ENCODE measurements at regions not wholly inside any gene's neighbourhood (a gene's known extent, or its start where the extent isn't known, plus 50 kb on each side); places are given as distances from the start of the nearest gene placed in this dataset.

DNA sequence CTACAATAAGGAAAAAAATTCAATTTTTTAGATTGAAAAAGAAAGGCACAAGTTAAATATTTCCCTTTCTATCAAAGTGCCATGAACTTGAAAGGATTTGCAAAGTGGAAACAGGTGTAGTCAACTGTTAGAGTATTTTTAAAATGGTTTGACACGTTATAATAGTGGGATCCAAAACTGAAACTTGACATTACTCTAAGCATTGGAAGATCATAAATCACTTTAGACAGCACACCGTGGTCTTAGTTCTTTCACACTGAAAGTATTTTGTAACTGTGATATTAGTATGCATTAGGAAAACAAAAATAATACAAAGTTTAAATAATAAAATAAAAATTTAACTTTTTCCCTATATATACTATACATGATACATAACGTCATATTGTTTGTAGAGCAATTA lies 933.1 kb downstream of the EPHA3 start:
- H3K9me3 Mint-ChIP-seq, result peaks cover 0 to 21% (median 2%) of the 10 kb centered on the region in 7 donors
- H3K27me3 Mint-ChIP-seq, result no peaks in the 10 kb centered on the region
- Histone ChIP-seq H3K36me3 (ENCODE audit: control insufficient read depth, insufficient read depth, low read length) (no peaks in the 10 kb centered on the region), H3K27me3 (ENCODE audit: control insufficient read depth, insufficient read depth, low read length) (no peaks in the 10 kb centered on the region), H3K4me3 (ENCODE audit: low read depth, low read length) (no peak overlapping the region), H3K9me3 (ENCODE audit: control insufficient read depth in 2 of 2, low read length in 2 of 2) (no peaks in the 10 kb centered on the region), H3K4me1 (ENCODE audit: control insufficient read depth, insufficient read depth, low read length, poor library complexity, severe bottlenecking) (no peaks in the 10 kb centered on the region), H3K27ac (ENCODE audit: insufficient read depth, low read length, poor library complexity, severe bottlenecking) (no peak overlapping the region)
- DNase-seq (no peak), ATAC-seq (ENCODE audit: low read depth in 2 of 2) (no peak)
- H3K4me3 Mint-ChIP-seq, result no peak overlapping the region
- no peaks in the 10 kb centered on the region for H3K4me1 Mint-ChIP-seq
- H3K27ac Mint-ChIP-seq, result no peak overlapping the region
- no peaks in the 10 kb centered on the region for H3K36me3 Mint-ChIP-seq

DNA sequence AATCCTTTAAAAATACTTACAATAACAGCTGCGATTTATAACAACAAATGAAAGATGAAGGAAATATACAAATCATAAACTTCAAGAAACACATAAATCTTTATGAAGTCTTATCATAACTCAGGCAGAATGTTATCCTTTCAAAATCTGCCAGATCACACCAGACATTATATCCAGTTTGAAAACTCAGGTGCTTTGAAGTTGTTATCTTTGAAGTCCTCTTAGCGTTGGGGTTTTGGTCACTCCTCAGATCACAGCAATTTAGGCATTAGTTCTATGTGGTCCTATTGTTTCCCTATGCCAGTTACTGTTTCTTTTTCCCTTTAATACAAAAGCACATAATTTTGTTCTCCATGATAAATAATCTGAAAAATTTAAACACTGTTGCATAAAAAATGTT lies 934.6 kb downstream of the EPHA3 start:
- Mint-ChIP-seq H3K27me3 (no peaks in the 10 kb centered on the region), H3K4me3 (no peak overlapping the region), H3K27ac (no peak overlapping the region), H3K4me1 (no peaks in the 10 kb centered on the region), H3K9me3 (peaks cover 0 to 20% (median 2%) of the 10 kb centered on the region in 7 donors), H3K36me3 (no peaks in the 10 kb centered on the region)
- no peaks in the 10 kb centered on the region for H3K4me1 ChIP-seq (ENCODE audit: control insufficient read depth, insufficient read depth, low read length, poor library complexity, severe bottlenecking)
- H3K27ac ChIP-seq (ENCODE audit: insufficient read depth, low read length, poor library complexity, severe bottlenecking), result no peak overlapping the region
- no peaks in the 10 kb centered on the region for H3K36me3 ChIP-seq (ENCODE audit: control insufficient read depth, insufficient read depth, low read length)
- no peaks in the 10 kb centered on the region for H3K27me3 ChIP-seq (ENCODE audit: control insufficient read depth, insufficient read depth, low read length)
- DNase-seq (no peak), ATAC-seq (ENCODE audit: low read depth in 2 of 2) (no peak)
- no peak overlapping the region for H3K4me3 ChIP-seq (ENCODE audit: low read depth, low read length)
- H3K9me3 ChIP-seq (ENCODE audit: control insufficient read depth in 2 of 2, low read length in 2 of 2), result no peaks in the 10 kb centered on the region

DNA sequence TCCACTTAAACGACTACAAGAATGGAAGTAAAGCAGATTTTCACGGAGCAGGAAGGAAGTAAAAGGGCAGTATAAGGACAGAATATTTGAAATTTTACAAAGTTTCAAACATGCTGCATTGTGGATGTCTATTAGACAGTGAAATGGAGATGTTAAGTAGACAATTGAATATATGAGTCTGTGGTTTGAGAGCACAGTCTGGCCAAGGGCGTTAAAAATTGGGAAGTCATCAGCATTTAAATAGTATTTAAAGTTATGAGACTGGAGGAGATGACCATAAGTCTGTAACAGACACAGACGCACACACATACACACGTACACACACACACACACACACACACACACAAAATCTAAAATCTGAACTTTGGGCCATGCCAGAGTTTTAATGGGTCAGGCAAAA lies 935.9 kb downstream of the EPHA3 start:
- H3K4me1 ChIP-seq (ENCODE audit: control insufficient read depth, insufficient read depth, low read length, poor library complexity, severe bottlenecking), result no peaks in the 10 kb centered on the region
- H3K4me3 Mint-ChIP-seq, result no peak overlapping the region
- H3K27ac ChIP-seq (ENCODE audit: insufficient read depth, low read length, poor library complexity, severe bottlenecking), result no peak overlapping the region
- ATAC-seq (ENCODE audit: low read depth in 2 of 2) (no peak), DNase-seq (no peak)
- no peaks in the 10 kb centered on the region for H3K36me3 ChIP-seq (ENCODE audit: control insufficient read depth, insufficient read depth, low read length)
- H3K36me3 Mint-ChIP-seq, result no peaks in the 10 kb centered on the region
- no peaks in the 10 kb centered on the region for H3K4me1 Mint-ChIP-seq
- peaks cover 0 to 21% (median 3%) of the 10 kb centered on the region in 7 donors for H3K9me3 Mint-ChIP-seq
- no peaks in the 10 kb centered on the region for H3K27me3 Mint-ChIP-seq
- H3K9me3 ChIP-seq (ENCODE audit: control insufficient read depth in 2 of 2, low read length in 2 of 2), result peaks cover 0 to under 1% of the 10 kb centered on the region in 2 experiments
- H3K4me3 ChIP-seq (ENCODE audit: low read depth, low read length), result no peak overlapping the region
- no peaks in the 10 kb centered on the region for H3K27me3 ChIP-seq (ENCODE audit: control insufficient read depth, insufficient read depth, low read length)
- no peak overlapping the region for H3K27ac Mint-ChIP-seq

DNA sequence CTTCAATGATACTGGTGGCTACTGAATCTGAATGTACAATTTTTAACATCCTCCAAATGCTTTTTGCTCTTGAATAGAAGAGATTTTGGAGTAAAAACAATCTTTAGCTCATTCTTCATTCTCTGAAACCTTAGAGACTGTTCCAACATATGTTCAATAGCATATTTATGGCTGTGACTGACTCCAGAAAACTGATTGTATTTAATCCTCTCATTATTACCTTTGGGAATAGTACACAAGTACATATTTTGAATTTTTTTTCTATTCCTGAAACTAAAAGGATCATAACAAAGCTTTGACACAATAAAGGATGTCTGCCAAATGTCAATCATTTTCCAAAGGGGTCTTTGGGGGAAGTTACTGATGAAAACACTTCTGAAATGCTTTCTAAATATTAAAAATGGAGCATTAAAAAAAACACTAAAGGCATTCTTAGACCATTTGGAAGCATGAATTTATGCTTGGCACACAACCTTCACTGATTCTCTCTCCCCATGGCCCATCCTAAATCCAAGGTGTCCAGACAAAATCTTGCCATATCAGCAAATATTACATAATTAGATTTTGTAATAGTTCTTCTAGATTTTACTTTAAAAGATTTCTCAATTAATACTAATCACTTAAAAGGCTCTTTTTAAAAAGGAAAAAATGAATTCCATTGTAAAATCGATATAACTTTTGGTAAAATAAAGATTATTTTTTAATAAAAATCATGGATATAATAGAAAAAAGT lies 936.8 kb downstream of the EPHA3 start:
- Mint-ChIP-seq H3K9me3 (peaks cover 0 to 23% (median 4%) of the 10 kb centered on the region in 7 donors), H3K4me3 (no peak overlapping the region), H3K27ac (no peak overlapping the region), H3K27me3 (no peaks in the 10 kb centered on the region), H3K36me3 (no peaks in the 10 kb centered on the region), H3K4me1 (no peaks in the 10 kb centered on the region)
- DNase-seq (no peak), ATAC-seq (ENCODE audit: low read depth in 2 of 2) (no peak)
- Histone ChIP-seq H3K9me3 (ENCODE audit: control insufficient read depth in 2 of 2, low read length in 2 of 2) (peaks cover 0 to 8% of the 10 kb centered on the region in 2 experiments), H3K27me3 (ENCODE audit: control insufficient read depth, insufficient read depth, low read length) (no peaks in the 10 kb centered on the region), H3K36me3 (ENCODE audit: control insufficient read depth, insufficient read depth, low read length) (no peaks in the 10 kb centered on the region), H3K27ac (ENCODE audit: insufficient read depth, low read length, poor library complexity, severe bottlenecking) (no peak overlapping the region), H3K4me3 (ENCODE audit: low read depth, low read length) (no peak overlapping the region), H3K4me1 (ENCODE audit: control insufficient read depth, insufficient read depth, low read length, poor library complexity, severe bottlenecking) (no peaks in the 10 kb centered on the region)

DNA sequence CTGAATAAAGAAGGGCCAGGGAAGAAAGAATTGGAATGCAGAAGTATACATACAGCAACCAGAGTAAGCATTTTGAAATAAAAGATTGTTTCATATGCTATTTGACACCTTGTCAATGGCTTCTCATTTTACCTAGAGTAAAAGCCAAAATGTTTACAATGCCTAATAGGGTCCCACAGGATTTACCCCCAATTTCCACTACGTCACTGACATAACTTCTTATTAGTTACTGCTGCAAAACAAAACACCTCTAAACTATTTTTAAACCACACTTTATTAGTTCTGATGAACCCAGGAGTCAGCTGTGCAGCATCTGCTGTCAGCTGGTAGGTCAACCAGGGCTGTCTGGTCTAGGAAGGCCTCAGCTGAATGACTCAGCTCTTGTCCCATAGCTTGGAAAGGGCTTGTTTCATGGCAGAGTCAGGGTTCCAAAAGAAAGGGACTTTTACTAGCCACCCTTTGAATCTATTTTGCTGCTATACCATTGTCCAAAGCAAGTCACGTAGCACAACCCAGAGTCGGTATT lies 945.1 kb downstream of the EPHA3 start:
- no peak overlapping the region for H3K27ac ChIP-seq (ENCODE audit: insufficient read depth, low read length, poor library complexity, severe bottlenecking)
- ATAC-seq (ENCODE audit: low read depth in 2 of 2) (no peak), DNase-seq (no peak)
- Mint-ChIP-seq H3K36me3 (no peaks in the 10 kb centered on the region), H3K9me3 (peaks cover under 1 to 23% (median 5%) of the 10 kb centered on the region in 7 donors), H3K27ac (no peak overlapping the region), H3K4me3 (no peak overlapping the region), H3K4me1 (no peaks in the 10 kb centered on the region), H3K27me3 (no peaks in the 10 kb centered on the region)
- H3K27me3 ChIP-seq (ENCODE audit: control insufficient read depth, insufficient read depth, low read length), result no peaks in the 10 kb centered on the region
- no peak overlapping the region for H3K4me3 ChIP-seq (ENCODE audit: low read depth, low read length)
- no peaks in the 10 kb centered on the region for H3K36me3 ChIP-seq (ENCODE audit: control insufficient read depth, insufficient read depth, low read length)
- no peaks in the 10 kb centered on the region for H3K4me1 ChIP-seq (ENCODE audit: control insufficient read depth, insufficient read depth, low read length, poor library complexity, severe bottlenecking)
- H3K9me3 ChIP-seq (ENCODE audit: control insufficient read depth in 2 of 2, low read length in 2 of 2), result peaks cover 0 to 10% of the 10 kb centered on the region in 2 experiments

DNA sequence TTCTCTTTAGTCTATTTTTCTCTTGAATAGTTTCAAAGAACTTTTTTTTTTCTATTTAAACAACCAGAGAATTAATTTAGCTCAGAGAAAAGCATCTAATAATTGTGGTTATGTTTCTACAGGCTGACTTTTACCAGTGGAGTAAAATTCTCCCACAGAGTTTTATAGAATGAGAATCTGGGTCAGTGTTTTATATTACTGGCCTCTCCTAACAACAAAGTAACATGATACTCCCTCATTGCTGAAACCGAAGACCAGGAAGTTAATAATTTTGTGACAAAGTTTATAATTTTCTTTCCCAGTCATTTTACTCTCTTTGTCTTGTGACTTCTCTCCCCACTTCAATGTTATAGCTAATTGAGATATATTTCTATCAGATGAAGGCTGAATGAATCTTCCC lies 946.9 kb downstream of the EPHA3 start:
- Mint-ChIP-seq H3K27me3 (no peaks in the 10 kb centered on the region), H3K4me3 (no peak overlapping the region), H3K36me3 (no peaks in the 10 kb centered on the region), H3K27ac (no peak overlapping the region), H3K4me1 (no peaks in the 10 kb centered on the region), H3K9me3 (peaks cover 3 to 15% (median 8%) of the 10 kb centered on the region in 7 donors)
- Histone ChIP-seq H3K4me1 (ENCODE audit: control insufficient read depth, insufficient read depth, low read length, poor library complexity, severe bottlenecking) (no peaks in the 10 kb centered on the region), H3K27ac (ENCODE audit: insufficient read depth, low read length, poor library complexity, severe bottlenecking) (no peak overlapping the region), H3K36me3 (ENCODE audit: control insufficient read depth, insufficient read depth, low read length) (no peaks in the 10 kb centered on the region), H3K9me3 (ENCODE audit: control insufficient read depth in 2 of 2, low read length in 2 of 2) (peaks cover 0 to 1% of the 10 kb centered on the region in 2 experiments), H3K4me3 (ENCODE audit: low read depth, low read length) (no peak overlapping the region), H3K27me3 (ENCODE audit: control insufficient read depth, insufficient read depth, low read length) (no peaks in the 10 kb centered on the region)
- DNase-seq, result no peak
- ATAC-seq (ENCODE audit: low read depth in 2 of 2), result no peak

DNA sequence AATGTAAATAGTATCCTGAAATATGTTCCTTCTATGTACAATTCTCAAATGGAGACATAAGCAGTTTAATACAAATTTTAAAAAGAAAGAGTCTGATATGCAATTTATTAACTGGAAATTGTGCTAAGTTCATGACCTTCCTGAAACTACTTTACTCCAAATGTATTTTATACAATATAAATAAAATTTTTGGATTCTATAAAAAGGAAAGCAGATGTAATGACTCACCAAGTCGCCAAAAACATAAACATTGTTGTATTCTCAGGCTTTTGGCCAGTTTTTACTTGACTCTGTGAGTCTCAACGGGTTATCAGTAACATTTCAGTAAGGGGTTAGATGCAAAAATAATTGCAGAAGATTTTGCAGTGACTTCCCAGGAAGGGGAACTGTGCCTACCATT lies 948.2 kb downstream of the EPHA3 start:
- H3K4me3 ChIP-seq (ENCODE audit: low read depth, low read length), result no peak overlapping the region
- H3K27me3 Mint-ChIP-seq, result no peaks in the 10 kb centered on the region
- no peaks in the 10 kb centered on the region for H3K36me3 ChIP-seq (ENCODE audit: control insufficient read depth, insufficient read depth, low read length)
- H3K4me1 Mint-ChIP-seq, result no peaks in the 10 kb centered on the region
- H3K36me3 Mint-ChIP-seq, result no peaks in the 10 kb centered on the region
- H3K27me3 ChIP-seq (ENCODE audit: control insufficient read depth, insufficient read depth, low read length), result no peaks in the 10 kb centered on the region
- H3K9me3 Mint-ChIP-seq, result peaks cover 1 to 18% (median 4%) of the 10 kb centered on the region in 7 donors
- no peaks in the 10 kb centered on the region for H3K9me3 ChIP-seq (ENCODE audit: control insufficient read depth in 2 of 2, low read length in 2 of 2)
- ATAC-seq (ENCODE audit: low read depth in 2 of 2), result no peak
- no peak for DNase-seq
- no peak overlapping the region for H3K27ac Mint-ChIP-seq
- H3K27ac ChIP-seq (ENCODE audit: insufficient read depth, low read length, poor library complexity, severe bottlenecking), result no peak overlapping the region
- no peak overlapping the region for H3K4me3 Mint-ChIP-seq
- no peaks in the 10 kb centered on the region for H3K4me1 ChIP-seq (ENCODE audit: control insufficient read depth, insufficient read depth, low read length, poor library complexity, severe bottlenecking)

All from CD4-positive, CD25-positive, alpha-beta regulatory T cell (primary cell).